Neuronal stem cell (in vitro differentiated cells): ENCODE measurements at regions not wholly inside any gene's neighbourhood (a gene's known extent, or its start where the extent isn't known, plus 50 kb on each side); places are given as distances from the start of the nearest gene placed in this dataset.
A peak's percentile ranks its signal among the peaks of the same experiment; 100 is the strongest.

Experiments
- DNase-seq: peaks from one replicate; pipeline ENCODE4 v3.0.0-alpha.2; 2013; ENCODE audit warnings: low spot score
- H2AFZ ChIP-seq: one replicate; pipeline ENCODE4 v1.6.1; 2013; ENCODE audit warnings: mild to moderate bottlenecking, low read length, inconsistent platforms
- H2AK5ac ChIP-seq: 2 replicates; pipeline ENCODE4 v1.6.1; 2013; ENCODE audit warnings: low read depth, mild to moderate bottlenecking, inconsistent platforms, low read length, moderate library complexity, mixed read lengths
- H2BK120ac ChIP-seq: 2 replicates; pipeline ENCODE4 v1.6.1; 2013; ENCODE audit warnings: low read depth, mild to moderate bottlenecking, inconsistent platforms, low read length, moderate library complexity, mixed read lengths
- H2BK12ac ChIP-seq: one replicate; pipeline ENCODE4 v1.6.1; 2013; ENCODE audit warnings: low read length, inconsistent platforms
- H2BK15ac ChIP-seq: 2 replicates; pipeline ENCODE4 v1.6.1; 2013; ENCODE audit warnings: mild to moderate bottlenecking, low read length, inconsistent platforms, mixed read lengths
- H2BK5ac ChIP-seq: one replicate; pipeline ENCODE4 v1.6.1; 2013; ENCODE audit warnings: inconsistent platforms, mild to moderate bottlenecking, low read length, moderate library complexity
- H3K14ac ChIP-seq: one replicate; pipeline ENCODE4 v1.6.1; 2013; ENCODE audit warnings: low read length, inconsistent platforms
- H3K18ac ChIP-seq: 2 replicates; pipeline ENCODE4 v1.6.1; 2013; ENCODE audit warnings: low read length, inconsistent platforms
- H3K23ac ChIP-seq: 2 replicates; pipeline ENCODE4 v1.6.1; 2013; ENCODE audit warnings: low read depth, mild to moderate bottlenecking, mixed read lengths, low read length, inconsistent platforms; ENCODE audit not compliant: poor library complexity
- H3K27ac ChIP-seq: replicated peaks from 3 replicates; pipeline ENCODE4 v1.5.1; 2013; ENCODE audit warnings: low read length, inconsistent platforms
- H3K27me3 ChIP-seq, 3 experiments: 2 replicates each; pipeline ENCODE4 v1.6.1; 2013; ENCODE audit warnings: low read length in 3 of 3, mild to moderate bottlenecking in 2 of 3, inconsistent platforms in 1 of 3, low read depth in 1 of 3, mixed read lengths in 1 of 3, moderate library complexity in 1 of 3; ENCODE audit not compliant: control insufficient read depth in 3 of 3, insufficient read depth in 3 of 3
- H3K36me3 ChIP-seq, 2 donors: replicated peaks in 1 of 2; 2 replicates each; pipeline ENCODE4 v1.6.1; 2013; ENCODE audit warnings: low read length in 2 of 2; ENCODE audit not compliant: control insufficient read depth in 2 of 2, insufficient read depth in 2 of 2
- H3K4ac ChIP-seq: 2 replicates; pipeline ENCODE4 v1.6.1; 2013; ENCODE audit warnings: inconsistent platforms, mild to moderate bottlenecking, low read length, moderate library complexity
- H3K4me1 ChIP-seq, 2 donors: 1 replicate in 1 of 2; 2 replicates in 1 of 2; pipeline ENCODE4 v1.6.1; 2013; ENCODE audit warnings: low read length in 2 of 2, low read depth in 1 of 2; ENCODE audit not compliant: control insufficient read depth in 2 of 2, insufficient read depth in 1 of 2
- H3K4me2 ChIP-seq: one replicate; pipeline ENCODE4 v1.6.1; 2013; ENCODE audit warnings: mild to moderate bottlenecking, low read length, inconsistent platforms; ENCODE audit not compliant: insufficient read depth, poor library complexity, severe bottlenecking
- H3K4me3 ChIP-seq, 2 donors: 2 replicates each; pipeline ENCODE4 v1.5.1; 2013; ENCODE audit warnings: low read length in 2 of 2, mild to moderate bottlenecking in 2 of 2, inconsistent platforms in 1 of 2, moderate library complexity in 1 of 2
- H3K79me1 ChIP-seq: one replicate; pipeline ENCODE4 v1.6.1; 2013; ENCODE audit warnings: low read depth, mild to moderate bottlenecking, inconsistent platforms, low read length, moderate library complexity
- H3K9ac ChIP-seq: one replicate; pipeline ENCODE4 v1.6.1; 2013; ENCODE audit warnings: mild to moderate bottlenecking, low read depth, low read length, inconsistent platforms; ENCODE audit not compliant: poor library complexity
- H3K9me3 ChIP-seq, 2 donors: replicated peaks in 1 of 2; 2 replicates each; pipeline versions ENCODE3 to v1.6.1; 2013; ENCODE audit warnings: low read length in 2 of 2, mild to moderate bottlenecking in 2 of 2, inconsistent platforms in 1 of 2, low read depth in 1 of 2, mixed read lengths in 1 of 2, moderate library complexity in 1 of 2; ENCODE audit not compliant: control insufficient read depth in 2 of 2, insufficient read depth in 1 of 2
- H4K8ac ChIP-seq: one replicate; pipeline ENCODE4 v1.6.1; 2013; ENCODE audit warnings: low read depth, mild to moderate bottlenecking, inconsistent platforms, low read length, moderate library complexity
- H4K91ac ChIP-seq: one replicate; pipeline ENCODE4 v1.6.1; 2013; ENCODE audit warnings: low read length, low read depth, mild to moderate bottlenecking, inconsistent platforms; ENCODE audit not compliant: poor library complexity
- WGBS, 2 donors: extraction: QIAGEN DNeasy Blood & Tissue Kit; methylation state at CpG; one replicate each; pipeline ENCODE4 v1.1.7; 2013; ENCODE audit warnings: missing lambda C conversion rate in 2 of 2, mixed read lengths in 1 of 2; ENCODE audit not compliant: insufficient read length in 2 of 2, insufficient replicate concordance in 1 of 2; ENCODE audit errors: extremely low coverage in 2 of 2; 5-methylcytosine and 5-hydroxymethylcytosine counted together

- no peaks in the 10 kb centered on the region for H3K36me3 ChIP-seq
- DNase-seq, result no peak
- H2BK12ac ChIP-seq, result no peak overlapping the region
- H3K4me3 ChIP-seq, result peak overlapping the region in 1 of 2 donors; percentile 9
- H3K23ac ChIP-seq, result peak overlapping the region; percentile 1
- H3K4me2 ChIP-seq, result no peak overlapping the region
- no peak overlapping the region for H3K14ac ChIP-seq
- peak overlapping the region; percentile 7 for H2BK15ac ChIP-seq
- peak overlapping the region; percentile 16 for H2AK5ac ChIP-seq
- H2AFZ ChIP-seq, result no peak overlapping the region
- no CpG with 5 or more reads among the region's 8 CpGs for WGBS, 2 donors
- no peak overlapping the region for H3K9ac ChIP-seq
- H2BK5ac ChIP-seq, result no peak overlapping the region
- peak overlapping the region; percentile 6 for H4K8ac ChIP-seq
- H2BK120ac ChIP-seq, result peak overlapping the region; percentile 35
- H3K27me3 ChIP-seq, result peaks cover 0 to 2% (median 0%) of the 10 kb centered on the region in 3 experiments
- no peak overlapping the region for H4K91ac ChIP-seq
- no peak overlapping the region for H3K27ac ChIP-seq
- peak overlapping the region; percentile 22 for H3K18ac ChIP-seq
- no peaks in the 10 kb centered on the region for H3K4me1 ChIP-seq
- no peaks in the 10 kb centered on the region for H3K9me3 ChIP-seq
- H3K79me1 ChIP-seq, result no peaks in the 10 kb centered on the region
- peak overlapping the region; percentile 71 for H3K4ac ChIP-seq
These were observed 391.8 kb downstream of the MATN1 start for GRCh38 chr1:30331415-30332065.

- Histone ChIP-seq H2BK15ac (no peak overlapping the region), H3K4me3 (no peak overlapping the region), H2BK5ac (no peak overlapping the region), H3K9me3 (no peaks in the 10 kb centered on the region), H2BK12ac (no peak overlapping the region), H3K9ac (no peak overlapping the region), H3K79me1 (no peaks in the 10 kb centered on the region), H3K4ac (no peak overlapping the region), H2AK5ac (no peak overlapping the region), H4K91ac (no peak overlapping the region), H3K27ac (no peak overlapping the region), H2AFZ (no peak overlapping the region), H3K4me2 (no peak overlapping the region), H3K23ac (no peak overlapping the region), H3K27me3 (peaks cover 0 to 2% (median 0%) of the 10 kb centered on the region in 3 experiments), H2BK120ac (no peak overlapping the region), H3K36me3 (no peaks in the 10 kb centered on the region), H3K18ac (no peak overlapping the region), H3K4me1 (no peaks in the 10 kb centered on the region), H4K8ac (no peak overlapping the region), H3K14ac (no peak overlapping the region)
- no CpG with 5 or more reads among the region's 7 CpGs for WGBS, 2 donors
- DNase-seq, result no peak
These were observed 392.7 kb downstream of the MATN1 start for GRCh38 chr1:30330644-30331043.

- H2AFZ ChIP-seq, result no peak overlapping the region
These were observed 393.4 kb downstream of the MATN1 start for GRCh38 chr1:30329802-30330557.

GRCh38 chr1:30329263-30329753 lies 394.1 kb downstream of the MATN1 start:
- Histone ChIP-seq H3K79me1 (no peaks in the 10 kb centered on the region), H4K91ac (no peak overlapping the region), H2BK12ac (no peak overlapping the region), H3K4me2 (no peak overlapping the region), H2AK5ac (no peak overlapping the region), H2BK15ac (peak overlapping the region; percentile 39), H3K14ac (peak overlapping the region; percentile 47), H3K4ac (no peak overlapping the region), H3K4me3 (peak overlapping the region in 1 of 2 donors; percentile 11), H4K8ac (no peak overlapping the region), H3K27ac (no peak overlapping the region), H3K9me3 (no peaks in the 10 kb centered on the region), H2BK5ac (peak overlapping the region; percentile 11), H3K27me3 (peaks cover 0 to 2% (median 0%) of the 10 kb centered on the region in 3 experiments), H3K36me3 (no peaks in the 10 kb centered on the region), H3K9ac (no peak overlapping the region), H2AFZ (no peak overlapping the region), H2BK120ac (no peak overlapping the region), H3K4me1 (no peaks in the 10 kb centered on the region), H3K18ac (peak overlapping the region; percentile 51), H3K23ac (peak overlapping the region; percentile 44)
- WGBS, 2 donors, result no CpG with 5 or more reads among the region's 12 CpGs
- DNase-seq, result no peak

More at GRCh38 chr1:30329802-30330557, 393.4 kb downstream of the MATN1 start:
- Histone ChIP-seq H3K14ac (no peak overlapping the region), H3K4me2 (no peak overlapping the region), H3K9ac (no peak overlapping the region), H3K18ac (peak overlapping the region; percentile 31), H2BK12ac (no peak overlapping the region), H3K23ac (peak overlapping the region; percentile 36), H2BK15ac (peak overlapping the region; percentile 39), H3K36me3 (no peaks in the 10 kb centered on the region), H3K27ac (no peak overlapping the region), H3K4ac (no peak overlapping the region), H2AK5ac (no peak overlapping the region), H3K79me1 (no peaks in the 10 kb centered on the region), H4K91ac (no peak overlapping the region), H2BK120ac (no peak overlapping the region), H3K9me3 (no peaks in the 10 kb centered on the region), H3K4me1 (no peaks in the 10 kb centered on the region), H3K4me3 (no peak overlapping the region), H3K27me3 (peaks cover 0 to 2% (median 0%) of the 10 kb centered on the region in 3 experiments), H4K8ac (no peak overlapping the region), H2BK5ac (no peak overlapping the region)
- no CpG with 5 or more reads among the region's 15 CpGs for WGBS, 2 donors
- no peak for DNase-seq
